Heart left ventricle (tissue), 16 donors: ENCODE measurements at regions not wholly inside any gene's neighbourhood (a gene's known extent, or its start where the extent isn't known, plus 50 kb on each side); places are given as distances from the start of the nearest gene placed in this dataset.
A peak's percentile ranks its signal among the peaks of the same experiment; 100 is the strongest.

Experiments used
- ATAC-seq, 4 donors: fragments of 200-7000 bp; cut with Tn5 transposase; one replicate each; pipeline ENCODE4 v1.9.1; 2020 to 2022; ENCODE audit warnings: moderate library complexity in 4 of 4, mild to moderate bottlenecking in 3 of 4, moderate number of reproducible peaks in 1 of 4
- DNase-seq, 5 donors: peaks; one replicate each; pipeline ENCODE4 v3.0.0-alpha.2; 2020
- H3K27ac ChIP-seq, 12 donors: fragments of 200-600 bp; sonication (generic) in 4 of 12; one replicate each; pipeline versions ENCODE4 v1.5.0 to v1.8.0; 2016 to 2022; ENCODE audit warnings: mild to moderate bottlenecking in 2 of 12
- H3K27me3 ChIP-seq, 9 donors: fragments of 200-600 bp; sonication (generic) in 2 of 9; one replicate each; pipeline versions ENCODE4 v1.5.1 to v1.8.0; 2016 to 2022; ENCODE audit warnings: mild to moderate bottlenecking in 3 of 9
- H3K36me3 ChIP-seq, 9 donors: fragments of 200-600 bp; sonication (generic) in 2 of 9; one replicate each; pipeline versions ENCODE4 v1.5.0 to v1.8.0; 2018 to 2022; ENCODE audit warnings: mild to moderate bottlenecking in 2 of 9
- H3K4me1 ChIP-seq, 12 donors: fragments of 200-600 bp; sonication (generic) in 4 of 12; one replicate each; pipeline versions ENCODE4 v1.5.0 to v1.8.0; 2016 to 2022; ENCODE audit warnings: mild to moderate bottlenecking in 3 of 12
- H3K4me3 ChIP-seq, 12 donors: fragments of 200-600 bp; sonication (generic) in 4 of 12; one replicate each; pipeline versions ENCODE4 v1.5.0 to v1.8.0; 2017 to 2022; ENCODE audit warnings: mild to moderate bottlenecking in 9 of 12, moderate library complexity in 4 of 12
- H3K9me3 ChIP-seq, 12 donors: fragments of 200-600 bp; sonication (generic) in 4 of 12; one replicate each; pipeline versions ENCODE4 v1.5.0 to v1.8.0; 2016 to 2022; ENCODE audit warnings: mild to moderate bottlenecking in 1 of 12
- CTCF ChIP-seq, 12 donors: fragments of 200-600 bp; sonication (generic) in 4 of 12; IDR thresholded peaks; one replicate each; pipeline versions ENCODE4 v1.5.0 to v1.8.0; 2018 to 2022; ENCODE audit warnings: antibody characterized with exemption in 12 of 12, mild to moderate bottlenecking in 5 of 12
- POLR2A ChIP-seq, 2 donors: fragments of 450-650 bp; IDR thresholded peaks; one replicate each; pipeline ENCODE4 v1.6.1; 2017; ENCODE audit warnings: antibody characterized with exemption in 2 of 2, mild to moderate bottlenecking in 2 of 2, moderate library complexity in 2 of 2
- WGBS, 4 donors: extraction: QIAGEN DNeasy Blood & Tissue Kit in 2 of 4; methylation state at CpG; one replicate each; pipeline versions ENCODE4 v1.1.5 to v1.1.7; 2013 to 2018; 5-methylcytosine and 5-hydroxymethylcytosine counted together
- intact Hi-C, 10 donors: fragments of 100-400 bp; cut with DNase I; formaldehyde crosslinking; loops; one replicate each; pipeline versions ENCODE4 v1.11.1 to v1.14.2; 2022
- donor health status: ischemic (EF 13 %, LVEDD 7.1; RV severe dilation, severe dysfunction).
- donor health status: healthy with polysubstance abuse.
- donor health status: DM: no; HTN: yes; CAD: no.
- donor health status: DM: no; HTN: no; CAD: no.
- donor health status: ischemic (EF 25% LVEDD 6.9; RV normal size, moderate dysfunction).
- donor health status: ischemic (EF 25% LVEDD 5.7; RV mildly dilated, moderate dysfunction).
- donor health status: healthy.
- donor health status: DM: yes; HTN: yes; CAD: no.
- donor health status: ischemic (EF 35%, LVEDD 5.7; RV mildly dilated, moderate dysfunction).
- donor health status: nonischemic (EF 11% LVEDD 7.7; RV severe dilation, severe dysfunction).
- donor health status: DM: yes; HTN: yes; CAD: no.
- donor health status: PGD.
- donor health status: ischemic (EF 29% LVEDD 5.4; RV normal size, mild dysfunction).
- donor health status: nonischemic (EF 23%, LVEDD 6.1; RV moderate dilation, normal function).

- H3K36me3 ChIP-seq: no peaks in the 10 kb centered on the region
- intact Hi-C loops: loop anchor here in 1 of 10 donors (2.0 kb wide), 1 partner anchor 951 kb away; no protein-coding TSS in a partner anchor
- no peak for DNase-seq
- no peak for TF ChIP-seq POLR2A (IDR thresholded peaks at IDR 0.05)
- no peak overlapping the region for H3K4me3 ChIP-seq
- H3K27me3 ChIP-seq: peaks cover 0 to 6% (median 0%) of the 10 kb centered on the region in 9 donors
- ATAC-seq: no peak
- no peaks in the 10 kb centered on the region for H3K4me1 ChIP-seq
- H3K27ac ChIP-seq: no peak overlapping the region
- H3K9me3 ChIP-seq: no peaks in the 10 kb centered on the region
- 36 to 53% (median 43%) methylated on average over 2 of the region's 2 CpGs for WGBS, 4 donors
Observed at GRCh38 chr3:117721866-117722265, 1012.3 kb downstream of the TUSC7 start.

GRCh38 chr3:117722856-117723255, 1013.3 kb downstream of the TUSC7 start:
- 67 to 78% (median 75%) methylated on average over 3 of the region's 3 CpGs for WGBS, 4 donors
- intact Hi-C loops: no loop called here
- peaks cover 0 to 6% (median 0%) of the 10 kb centered on the region in 9 donors for H3K27me3 ChIP-seq

GRCh38 chr3:117723825-117724224, 1014.2 kb downstream of the TUSC7 start:
- H3K36me3 ChIP-seq: no peaks in the 10 kb centered on the region
- TF ChIP-seq CTCF (IDR thresholded peaks at IDR 0.05) (no peak), POLR2A (IDR thresholded peaks at IDR 0.05) (no peak)
- no peaks in the 10 kb centered on the region for H3K9me3 ChIP-seq
- WGBS, 4 donors: 83 to 94% (median 89%) methylated on average over 3 of the region's 3 CpGs
- no peak overlapping the region for H3K27ac ChIP-seq
- intact Hi-C loops: no loop called here
- no peaks in the 10 kb centered on the region for H3K4me1 ChIP-seq
- H3K4me3 ChIP-seq: no peak overlapping the region
- DNase-seq (no peak), ATAC-seq (no peak)
- peaks cover 0 to 6% (median 0%) of the 10 kb centered on the region in 9 donors for H3K27me3 ChIP-seq

More at GRCh38 chr3:117722856-117723255, 1013.3 kb downstream of the TUSC7 start:
- H3K4me1 ChIP-seq: no peaks in the 10 kb centered on the region
- TF ChIP-seq CTCF (IDR thresholded peaks at IDR 0.05): no peak
- TF ChIP-seq POLR2A (IDR thresholded peaks at IDR 0.05): no peak
- ATAC-seq (peak in 2 of 4 donors; percentile 33 to 52), DNase-seq (no peak)
- H3K27ac ChIP-seq: no peak overlapping the region
- no peak overlapping the region for H3K4me3 ChIP-seq
- H3K36me3 ChIP-seq: no peaks in the 10 kb centered on the region
- H3K9me3 ChIP-seq: no peaks in the 10 kb centered on the region

GRCh38 chr3:117725314-117725713, 1015.7 kb downstream of the TUSC7 start:
- H3K9me3 ChIP-seq: no peaks in the 10 kb centered on the region
- no peak overlapping the region for H3K27ac ChIP-seq
- WGBS, 4 donors: 93 to 99% (median 96%) methylated on average over 4 of the region's 4 CpGs
- intact Hi-C loops: no loop called here
- H3K36me3 ChIP-seq: no peaks in the 10 kb centered on the region
- H3K4me1 ChIP-seq: no peaks in the 10 kb centered on the region
- peaks cover 0 to 6% (median 0%) of the 10 kb centered on the region in 9 donors for H3K27me3 ChIP-seq
- no peak for ATAC-seq
- TF ChIP-seq CTCF (IDR thresholded peaks at IDR 0.05): no peak
- TF ChIP-seq POLR2A (IDR thresholded peaks at IDR 0.05): no peak
- no peak for DNase-seq
- no peak overlapping the region for H3K4me3 ChIP-seq

GRCh38 chr3:117726776-117727175, 1017.2 kb downstream of the TUSC7 start:
- intact Hi-C loops: no loop called here

More at GRCh38 chr3:117726776-117727175, 1017.2 kb downstream of the TUSC7 start:
- no peak for DNase-seq
- Histone ChIP-seq H3K9me3 (no peaks in the 10 kb centered on the region), H3K27ac (no peak overlapping the region), H3K4me3 (no peak overlapping the region), H3K4me1 (no peaks in the 10 kb centered on the region), H3K36me3 (no peaks in the 10 kb centered on the region), H3K27me3 (peaks cover 0 to 6% (median 0%) of the 10 kb centered on the region in 9 donors)
- no peak for ATAC-seq
- TF ChIP-seq CTCF (IDR thresholded peaks at IDR 0.05): no peak
- TF ChIP-seq POLR2A (IDR thresholded peaks at IDR 0.05): no peak
